ENCODE measurements at regions not wholly inside any gene's neighbourhood (a gene's known extent, or its start where the extent isn't known, plus 50 kb on each side); places are given as distances from the start of the nearest gene placed in this dataset.
"Not testable (repeated sequence)": the region's sequence is repeated elsewhere in the genome, so short reads cannot be mapped to it uniquely, and the experiment has no call there.

GRCh38 chr7:150049012-150049655 lies 175.4 kb downstream of the ATP6V0E2 start:
- H3K36me3 ChIP-seq; H3K27me3 ChIP-seq; H3K4me1 ChIP-seq; H3K9me3 ChIP-seq; FAIRE-seq; intact Hi-C loops (cut with DNase I): not testable (repeated sequence)
- TF ChIP-seq CTCF (IDR thresholded peaks at IDR 0.05), result peak in 1 of 4 donors; percentile 19
- ATAC-seq (peak; percentile 91 to 95 (median 93)), DNase-seq (peak; percentile 47 to 88 (median 62))
- H3K27ac ChIP-seq, result peak overlapping the region in 3 of 4 donors; percentile 53 to 70 (median 62)
- peak overlapping the region in 3 of 4 donors; percentile 26 to 54 (median 52) for H3K4me3 ChIP-seq
- WGBS, 2 donors, result 8 to 10% methylated on average over 13 to 30 of the region's 46 CpGs

DNA sequence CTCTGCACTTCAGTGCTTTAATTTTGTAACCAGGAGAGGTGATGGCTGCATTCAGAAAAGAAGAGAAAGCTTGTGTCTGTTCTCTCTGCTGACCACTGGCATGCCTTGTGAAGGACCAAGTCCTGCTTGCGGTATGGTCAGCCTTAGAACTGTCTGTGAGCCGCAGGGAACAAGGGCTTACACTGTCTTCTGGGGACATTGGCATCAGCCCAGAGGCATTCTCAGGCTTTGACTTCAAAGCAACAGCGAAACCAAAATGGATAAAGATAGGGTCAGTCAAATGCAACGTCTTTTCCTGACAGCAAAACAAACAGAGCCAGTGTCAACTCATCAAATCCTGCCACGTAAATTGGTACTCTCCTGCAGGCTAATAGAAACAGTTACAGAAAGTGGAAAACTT lies 179.6 kb downstream of the ATP6V0E2 start:
- intact Hi-C loops (cut with DNase I); H3K27me3 ChIP-seq; H3K4me1 ChIP-seq; H3K27ac ChIP-seq; H3K9me3 ChIP-seq; H3K36me3 ChIP-seq; FAIRE-seq; H3K4me3 ChIP-seq; ATAC-seq; DNase-seq: not testable (repeated sequence)
- WGBS, 2 donors, result 62 to 77% methylated on average over 5 of the region's 5 CpGs

GRCh38 chr7:150054242-150054641 lies 180.5 kb downstream of the ATP6V0E2 start:
- ATAC-seq; H3K27ac ChIP-seq; H3K27me3 ChIP-seq; H3K4me3 ChIP-seq; H3K36me3 ChIP-seq; FAIRE-seq; H3K9me3 ChIP-seq; DNase-seq; H3K4me1 ChIP-seq; intact Hi-C loops (cut with DNase I): not testable (repeated sequence)
- WGBS, 2 donors, result 88 to 93% methylated on average over 3 of the region's 3 CpGs

DNA sequence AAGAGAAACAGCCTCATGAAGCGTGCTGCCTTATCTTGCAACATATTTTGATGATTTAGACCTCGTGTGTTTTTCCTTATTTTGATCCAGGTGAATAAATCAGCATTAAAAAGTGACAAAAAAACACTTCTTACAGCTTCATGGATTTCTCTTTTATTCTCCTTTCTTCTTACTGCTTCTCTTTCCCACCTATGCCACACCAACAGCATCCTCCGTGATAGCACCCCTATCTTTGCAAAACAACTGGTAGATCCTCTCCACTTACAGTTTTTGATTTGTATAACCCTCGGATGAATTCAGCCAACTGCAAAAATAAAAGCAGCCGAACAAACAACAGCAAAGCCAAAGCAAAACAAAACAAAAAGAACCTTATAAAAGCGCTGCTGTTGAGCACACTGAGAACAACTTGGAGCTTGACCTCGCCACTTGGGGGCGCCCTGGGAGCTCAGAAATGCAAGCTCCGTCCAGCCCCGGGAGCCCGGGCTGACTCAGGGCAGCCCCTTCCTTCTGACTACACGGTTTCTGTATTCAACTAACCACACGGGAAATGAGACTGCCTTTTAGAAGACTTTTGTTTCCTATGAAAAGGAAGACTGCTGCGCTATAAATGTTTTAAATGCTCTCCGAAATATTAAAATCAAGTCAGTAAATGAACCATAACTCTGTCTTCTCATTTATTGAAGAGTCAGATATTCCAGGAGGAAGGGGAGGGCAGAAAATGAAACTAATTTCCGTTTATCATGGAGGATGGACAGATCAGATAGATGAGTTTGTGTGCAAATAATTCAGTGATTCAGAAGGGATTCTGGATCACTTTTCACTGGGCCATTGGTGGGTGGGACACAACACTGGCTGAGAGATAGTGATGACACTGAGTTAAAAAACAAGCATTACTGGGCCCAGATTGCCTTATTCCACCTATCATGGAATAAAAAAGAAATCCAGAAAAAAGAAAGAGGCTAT lies 186.8 kb downstream of the ATP6V0E2 start:
- H3K27me3 ChIP-seq; H3K9me3 ChIP-seq; H3K36me3 ChIP-seq; H3K4me3 ChIP-seq; H3K4me1 ChIP-seq; H3K27ac ChIP-seq; intact Hi-C loops (cut with DNase I): not testable (repeated sequence)
- peak; percentile 91 to 100 (median 100) for ATAC-seq
- TF ChIP-seq CTCF (IDR thresholded peaks at IDR 0.05), result peak in 2 of 4 donors; percentile 13 to 27
- 18 to 20% methylated on average over 10 of the region's 16 CpGs for WGBS, 2 donors
- DNase-seq, result peak; percentile 58 to 98 (median 83)
- peak; percentile 78 for FAIRE-seq

- H3K4me3 ChIP-seq; H3K27ac ChIP-seq; H3K9me3 ChIP-seq; H3K27me3 ChIP-seq; ATAC-seq; H3K36me3 ChIP-seq; DNase-seq; intact Hi-C loops (cut with DNase I); FAIRE-seq; H3K4me1 ChIP-seq: not testable (repeated sequence)
- 86 to 95% methylated on average over 1 of the region's 1 CpG for WGBS, 2 donors
Observed at GRCh38 chr7:150063195-150063594, 189.4 kb downstream of the ATP6V0E2 start.

- H3K27ac ChIP-seq; ATAC-seq; H3K36me3 ChIP-seq; H3K4me1 ChIP-seq; FAIRE-seq; DNase-seq; H3K27me3 ChIP-seq; H3K4me3 ChIP-seq; intact Hi-C loops (cut with DNase I); H3K9me3 ChIP-seq: not testable (repeated sequence)
- 74 to 87% methylated on average over 9 to 10 of the region's 10 CpGs for WGBS, 2 donors
Observed at GRCh38 chr7:150069555-150070313, 196.0 kb downstream of the ATP6V0E2 start.

DNA sequence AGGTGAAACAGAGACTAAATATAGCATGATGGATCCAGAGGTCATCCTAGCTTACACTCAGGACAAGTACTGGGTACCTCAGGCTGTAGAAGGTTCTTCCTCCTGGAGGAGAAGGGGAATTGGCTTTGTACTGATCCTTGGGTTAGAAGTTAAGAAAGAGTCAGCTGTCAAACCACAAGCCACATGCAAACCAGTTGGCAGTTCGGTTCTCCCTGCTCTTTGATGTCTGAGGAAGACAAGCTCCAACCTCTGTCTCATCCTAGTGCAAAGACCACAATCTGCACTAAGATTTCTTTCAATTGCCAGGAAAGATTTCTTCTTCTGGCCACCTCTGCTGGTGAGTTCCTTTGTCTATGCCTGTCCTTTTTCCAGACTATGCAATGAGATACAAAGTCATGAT lies 203.8 kb downstream of the ATP6V0E2 start:
- H3K4me1 ChIP-seq; H3K4me3 ChIP-seq; H3K9me3 ChIP-seq; FAIRE-seq; H3K27me3 ChIP-seq; H3K27ac ChIP-seq; DNase-seq; intact Hi-C loops (cut with DNase I); ATAC-seq; H3K36me3 ChIP-seq: not testable (repeated sequence)
- WGBS, 2 donors, result 81 to 88% methylated on average over 1 of the region's 1 CpG

- H3K9me3 ChIP-seq; DNase-seq; H3K4me3 ChIP-seq; H3K27me3 ChIP-seq; H3K36me3 ChIP-seq; H3K4me1 ChIP-seq; FAIRE-seq; intact Hi-C loops (cut with DNase I); ATAC-seq; H3K27ac ChIP-seq: not testable (repeated sequence)
Observed at GRCh38 chr7:150081865-150082264, 208.1 kb downstream of the ATP6V0E2 start.

GRCh38 chr7:150084724-150085123 lies 211.0 kb downstream of the ATP6V0E2 start:
- H3K27me3 ChIP-seq; ATAC-seq; intact Hi-C loops (cut with DNase I); FAIRE-seq; H3K36me3 ChIP-seq; H3K9me3 ChIP-seq; H3K4me1 ChIP-seq; H3K4me3 ChIP-seq; DNase-seq; H3K27ac ChIP-seq: not testable (repeated sequence)
- 94 to 95% methylated on average over 4 of the region's 4 CpGs for WGBS, 2 donors
